GM23338 (cell line): ENCODE measurements at regions not wholly inside any gene's neighbourhood (a gene's known extent, or its start where the extent isn't known, plus 50 kb on each side); places are given as distances from the start of the nearest gene placed in this dataset.

Source experiments
- ATAC-seq: fragments of 200-7000 bp; cut with Tn5 transposase; 3 replicates; pipeline ENCODE4 v1.9.1; 2020
- DNase-seq: peaks from one replicate; pipeline ENCODE4 v3.0.0-alpha.2; 2015; ENCODE audit warnings: low spot score
- H2AFZ ChIP-seq: fragments of 200-600 bp; sonication (generic); 2 replicates; pipeline ENCODE4 v1.8.0; 2016; ENCODE audit warnings: antibody characterized with exemption, mild to moderate bottlenecking, moderate library complexity
- H3F3A ChIP-seq: fragments of 200-600 bp; sonication (generic); replicated peaks from 2 replicates; pipeline ENCODE4 v1.8.0; 2017; ENCODE audit warnings: antibody characterized with exemption, mixed run types, low read depth
- H3K27ac ChIP-seq: fragments of 200-600 bp; sonication (generic); 2 replicates; pipeline ENCODE4 v1.6.1; 2016; ENCODE audit warnings: low read depth
- H3K27me3 ChIP-seq: fragments of 200-600 bp; sonication (generic); 2 replicates; pipeline ENCODE4 v1.8.0; 2016; ENCODE audit warnings: mild to moderate bottlenecking, mixed run types, moderate library complexity; ENCODE audit not compliant: insufficient read depth
- H3K36me3 ChIP-seq: fragments of 200-600 bp; sonication (generic); 2 replicates; pipeline ENCODE4 v1.8.0; 2016; ENCODE audit warnings: mild to moderate bottlenecking; ENCODE audit not compliant: insufficient read depth
- H3K4me1 ChIP-seq: fragments of 200-600 bp; sonication (generic); 2 replicates; pipeline ENCODE4 v1.8.0; 2016; ENCODE audit warnings: mild to moderate bottlenecking, moderate library complexity; ENCODE audit not compliant: insufficient read depth
- H3K4me2 ChIP-seq: fragments of 200-600 bp; sonication (generic); 2 replicates; pipeline ENCODE4 v1.7.1; 2017; ENCODE audit warnings: mixed run types
- H3K4me3 ChIP-seq: fragments of 200-600 bp; sonication (generic); 2 replicates; pipeline ENCODE4 v1.6.1; 2016; ENCODE audit warnings: mixed run types
- H3K79me2 ChIP-seq: fragments of 200-600 bp; sonication (generic); replicated peaks from 2 replicates; pipeline ENCODE4 v1.8.0; 2017; ENCODE audit warnings: mild to moderate bottlenecking; ENCODE audit not compliant: insufficient read depth
- H3K9me2 ChIP-seq: fragments of 200-600 bp; sonication (generic); 2 replicates; pipeline ENCODE4 v1.8.0; 2017; ENCODE audit not compliant: insufficient read depth
- H4K20me1 ChIP-seq: fragments of 200-600 bp; sonication (generic); replicated peaks from 2 replicates; pipeline ENCODE4 v1.8.0; 2017; ENCODE audit warnings: mild to moderate bottlenecking; ENCODE audit not compliant: insufficient read depth
- H3K27ac Mint-ChIP-seq: 2 replicates; pipeline ENCODE4 v1.8.0; 2020; ENCODE audit warnings: inconsistent platforms, mild to moderate bottlenecking, moderate library complexity, mixed read lengths
- H3K27me3 Mint-ChIP-seq: 3 replicates; pipeline ENCODE4 v1.8.0; 2022; ENCODE audit warnings: low read depth, mild to moderate bottlenecking, moderate library complexity, mixed read lengths, inconsistent platforms; ENCODE audit not compliant: insufficient read depth, poor library complexity
- H3K36me3 Mint-ChIP-seq: 3 replicates; pipeline ENCODE4 v1.8.0; 2021; ENCODE audit warnings: low read depth, mild to moderate bottlenecking, inconsistent platforms, moderate library complexity, mixed read lengths
- H3K4me1 Mint-ChIP-seq: 3 replicates; pipeline ENCODE4 v1.8.0; 2020; ENCODE audit warnings: mild to moderate bottlenecking, inconsistent platforms, mixed read lengths
- H3K4me3 Mint-ChIP-seq: 3 replicates; pipeline ENCODE4 v1.8.0; 2021; ENCODE audit warnings: moderate library complexity, mild to moderate bottlenecking, inconsistent platforms, mixed read lengths
- H3K9me3 Mint-ChIP-seq: 3 replicates; pipeline ENCODE4 v1.8.0; 2020; ENCODE audit warnings: moderate library complexity, mild to moderate bottlenecking, inconsistent platforms, mixed read lengths
- CREB1 ChIP-seq: fragments of 250-450 bp; sonication (Bioruptor Pico); IDR thresholded peaks from 2 replicates; pipeline ENCODE4 v1.5.0; 2020; ENCODE audit warnings: low read depth, mild to moderate bottlenecking, moderate library complexity
- CTCF ChIP-seq, 2 experiments: fragments of 200-600 bp in 1 of 2; sonication (generic) in 1 of 2; conservative IDR thresholded peaks; 2 replicates each; pipeline versions ENCODE4 v1.5.1 to v1.6.1; 2016 to 2017; ENCODE audit warnings: antibody characterized with exemption in 2 of 2, low read depth in 2 of 2, mild to moderate bottlenecking in 2 of 2, moderate library complexity in 1 of 2
- ETS1 ChIP-seq: IDR thresholded peaks from 2 replicates; pipeline ENCODE4 v1.6.1; 2016; ENCODE audit warnings: antibody characterized with exemption
- EZH2 ChIP-seq: fragments of 200-600 bp; sonication (generic); IDR thresholded peaks from one replicate; pipeline ENCODE4 v1.8.0; 2017; ENCODE audit warnings: antibody characterized with exemption, mild to moderate bottlenecking, low read depth; ENCODE audit not compliant: unreplicated experiment
- EZH2phosphoT487 ChIP-seq: fragments of 200-600 bp; sonication (generic); IDR thresholded peaks from one replicate; pipeline ENCODE4 v1.8.1; 2018; ENCODE audit warnings: antibody characterized with exemption; ENCODE audit not compliant: unreplicated experiment
- JUNB ChIP-seq: IDR thresholded peaks from one replicate; pipeline ENCODE4 v1.6.1; 2016; ENCODE audit warnings: antibody characterized with exemption; ENCODE audit not compliant: unreplicated experiment
- NANOG ChIP-seq: IDR thresholded peaks from 2 replicates; pipeline ENCODE4 v1.6.1; 2016; ENCODE audit warnings: antibody characterized with exemption, borderline replicate concordance
- POLR2AphosphoS5 ChIP-seq: IDR thresholded peaks from 2 replicates; pipeline ENCODE4 v1.6.1; 2016; ENCODE audit warnings: antibody characterized with exemption, low read depth
- REST ChIP-seq: IDR thresholded peaks from one replicate; pipeline ENCODE4 v1.6.1; 2018; ENCODE audit warnings: antibody characterized with exemption; ENCODE audit not compliant: unreplicated experiment
- STAT1 ChIP-seq: IDR thresholded peaks from one replicate; pipeline ENCODE4 v1.6.1; 2016; ENCODE audit warnings: antibody characterized with exemption; ENCODE audit not compliant: unreplicated experiment
- ZNF114 ChIP-seq: fragments of 250-450 bp; sonication (Bioruptor Pico); IDR thresholded peaks from 2 replicates; pipeline ENCODE4 v1.5.0; 2020; ENCODE audit warnings: mild to moderate bottlenecking, moderate library complexity
- ZNF331 ChIP-seq: fragments of 250-450 bp; sonication (Bioruptor Pico); IDR thresholded peaks from 2 replicates; pipeline ENCODE4 v1.5.0; 2020; ENCODE audit warnings: low read depth, mild to moderate bottlenecking, moderate library complexity
- ZNF462 ChIP-seq: fragments of 250-450 bp; sonication (Bioruptor Pico); IDR thresholded peaks from 2 replicates; pipeline ENCODE4 v1.5.0; 2020; ENCODE audit warnings: mild to moderate bottlenecking, moderate library complexity

- Histone ChIP-seq H4K20me1 (no peaks in the 10 kb centered on the region), H3K27me3 (no peaks in the 10 kb centered on the region), H3K79me2 (no peaks in the 10 kb centered on the region), H3K36me3 (no peaks in the 10 kb centered on the region), H2AFZ (peak overlapping the region; percentile 73; the same call in 1 of the 2 replicates), H3K4me2 (no peak overlapping the region), H3K9me2 (no peaks in the 10 kb centered on the region), H3F3A (no peaks in the 10 kb centered on the region), H3K27ac (no peak overlapping the region), H3K4me3 (no peak overlapping the region), H3K4me1 (no peaks in the 10 kb centered on the region)
- H3K27me3 Mint-ChIP-seq = peaks cover 2% of the 10 kb centered on the region
- no peaks in the 10 kb centered on the region for H3K36me3 Mint-ChIP-seq
- no peak overlapping the region for H3K27ac Mint-ChIP-seq
- DNase-seq (no peak), ATAC-seq (no peak)
- H3K9me3 Mint-ChIP-seq = no peaks in the 10 kb centered on the region; the same call in 2 of the 3 replicates
- no peak overlapping the region for H3K4me3 Mint-ChIP-seq
- TF ChIP-seq NANOG = no peak
- TF ChIP-seq EZH2 = no peak
- no peak for TF ChIP-seq EZH2phosphoT487
- TF ChIP-seq ETS1 = no peak
- TF ChIP-seq ZNF331 = no peak
- no peak for TF ChIP-seq REST
- TF ChIP-seq ZNF462 (CRISPR knock-in tag) = no peak
- TF ChIP-seq CTCF (conservative IDR thresholded peaks at IDR 0.05; ENCODE audit: low read depth in 2 of 2) = no peak
- TF ChIP-seq POLR2AphosphoS5 = no peak
- TF ChIP-seq STAT1 = no peak
- TF ChIP-seq JUNB = no peak
- TF ChIP-seq CREB1 (CRISPR knock-in tag) = no peak
- no peak for TF ChIP-seq ZNF114 (CRISPR knock-in tag)
- H3K4me1 Mint-ChIP-seq = peaks cover 5% of the 10 kb centered on the region
Measured at GRCh38 chr4:148823419-148823769, 381.2 kb upstream of the NR3C2 start.
